Gastrocnemius medialis (tissue), 4 donors: ENCODE measurements at regions not wholly inside any gene's neighbourhood (a gene's known extent, or its start where the extent isn't known, plus 50 kb on each side); places are given as distances from the start of the nearest gene placed in this dataset.

Experiments
- ATAC-seq, 2 donors: fragments of 150-250 bp; one replicate each; pipeline ENCODE4 v1.9.1; 2016
- DNase-seq, 2 donors: peaks; one replicate each; pipeline ENCODE4 v3.0.0-alpha.2; 2019
- H3K27ac ChIP-seq, 4 donors: fragments of 200-600 bp; sonication (generic); 1 replicate in 1 of 4; 2 replicates in 3 of 4; pipeline ENCODE4 v1.5.1; 2016 to 2018; ENCODE audit warnings: mild to moderate bottlenecking in 2 of 4, moderate library complexity in 1 of 4
- H3K27me3 ChIP-seq, 3 donors: fragments of 200-600 bp; sonication (generic) in 2 of 3; 1 replicate in 1 of 3; 2 replicates in 2 of 3; pipeline versions ENCODE4 v1.5.1 to v1.6.0; 2016 to 2019; ENCODE audit warnings: mild to moderate bottlenecking in 1 of 3, moderate library complexity in 1 of 3
- H3K36me3 ChIP-seq, 2 donors: fragments of 200-600 bp; sonication (generic) in 1 of 2; one replicate each; pipeline ENCODE4 v1.5.1; 2017 to 2018
- H3K4me1 ChIP-seq, 2 donors: fragments of 200-600 bp; sonication (generic) in 1 of 2; one replicate each; pipeline ENCODE4 v1.5.1; 2016 to 2017; ENCODE audit warnings: mild to moderate bottlenecking in 2 of 2
- H3K4me3 ChIP-seq, 4 donors: fragments of 200-600 bp; sonication (generic) in 3 of 4; 1 replicate in 1 of 4; 2 replicates in 3 of 4; pipeline ENCODE4 v1.5.1; 2016 to 2019; ENCODE audit warnings: mild to moderate bottlenecking in 2 of 4
- H3K9me3 ChIP-seq, 3 donors: fragments of 200-600 bp; sonication (generic) in 2 of 3; 1 replicate in 1 of 3; 2 replicates in 2 of 3; pipeline ENCODE4 v1.5.1; 2016 to 2019
- CTCF ChIP-seq, 5 experiments: fragments of 450-650 bp in 3 of 5; fragments of 200-600 bp in 2 of 5; sonication (generic) in 2 of 5; IDR thresholded peaks in 4 of 5; conservative IDR thresholded peaks in 1 of 5; 1 replicate in 4 of 5; 2 replicates in 1 of 5; pipeline ENCODE4 v1.5.1; 2016 to 2019; ENCODE audit warnings: antibody characterized with exemption in 5 of 5, mild to moderate bottlenecking in 3 of 5, moderate library complexity in 3 of 5
- POLR2A ChIP-seq, 2 donors: fragments of 450-650 bp; IDR thresholded peaks; one replicate each; pipeline ENCODE4 v1.6.1; 2017; ENCODE audit warnings: antibody characterized with exemption in 2 of 2, mild to moderate bottlenecking in 2 of 2, moderate library complexity in 2 of 2
- in situ Hi-C, 4 donors: fragments of 200-750 bp; cut with MboI; loops; one replicate each; pipeline versions ENCODE4 v1.15.0 to v1.8.0; 2017; ENCODE audit warnings: low sequenced_read_pairs in 4 of 4
- intact Hi-C: fragments of 100-400 bp; cut with DNase I; formaldehyde crosslinking; loops from one replicate; pipeline ENCODE4 v1.15.1; 2023; ENCODE audit warnings: low total_unique reads

- H3K4me3 ChIP-seq = no peak overlapping the region
- no peaks in the 10 kb centered on the region for H3K9me3 ChIP-seq
- intact Hi-C loops = no loop called here
- H3K36me3 ChIP-seq = no peaks in the 10 kb centered on the region
- DNase-seq = no peak
- TF ChIP-seq CTCF (IDR thresholded peaks at IDR 0.05 in 4 of 5, conservative IDR thresholded peaks at IDR 0.05 in 1 of 5) (no peak), POLR2A (IDR thresholded peaks at IDR 0.05) (no peak)
- no peak for ATAC-seq
- H3K27me3 ChIP-seq = no peaks in the 10 kb centered on the region
- no peak overlapping the region for H3K27ac ChIP-seq
- H3K4me1 ChIP-seq = no peaks in the 10 kb centered on the region
- in situ Hi-C loops = no loop called here
These were observed 172.5 kb downstream of the RASEF start for GRCh38 chr9:82890401-82890800.

GRCh38 chr9:82890865-82891264 is 172.1 kb downstream of the RASEF start:
- no peak overlapping the region for H3K4me3 ChIP-seq
- DNase-seq (no peak), ATAC-seq (no peak)
- TF ChIP-seq POLR2A (IDR thresholded peaks at IDR 0.05) = no peak
- intact Hi-C loops = no loop called here
- no peaks in the 10 kb centered on the region for H3K4me1 ChIP-seq
- no peak overlapping the region for H3K27ac ChIP-seq
- H3K27me3 ChIP-seq = no peaks in the 10 kb centered on the region
- in situ Hi-C loops = no loop called here
- no peaks in the 10 kb centered on the region for H3K36me3 ChIP-seq
- H3K9me3 ChIP-seq = no peaks in the 10 kb centered on the region

- in situ Hi-C loops = no loop called here
- TF ChIP-seq CTCF (IDR thresholded peaks at IDR 0.05 in 4 of 5, conservative IDR thresholded peaks at IDR 0.05 in 1 of 5) (no peak), POLR2A (IDR thresholded peaks at IDR 0.05) (no peak)
- Histone ChIP-seq H3K4me3 (no peak overlapping the region), H3K27me3 (no peaks in the 10 kb centered on the region), H3K9me3 (no peaks in the 10 kb centered on the region), H3K36me3 (no peaks in the 10 kb centered on the region), H3K27ac (no peak overlapping the region), H3K4me1 (no peaks in the 10 kb centered on the region)
- DNase-seq (no peak), ATAC-seq (no peak)
- intact Hi-C loops = no loop called here
These were observed 171.6 kb downstream of the RASEF start for GRCh38 chr9:82891321-82891720.

GRCh38 chr9:82893549-82893948 is 169.4 kb downstream of the RASEF start:
- no peaks in the 10 kb centered on the region for H3K4me1 ChIP-seq
- no peak for TF ChIP-seq POLR2A (IDR thresholded peaks at IDR 0.05)
- TF ChIP-seq CTCF (IDR thresholded peaks at IDR 0.05 in 4 of 5, conservative IDR thresholded peaks at IDR 0.05 in 1 of 5) = no peak
- H3K36me3 ChIP-seq = no peaks in the 10 kb centered on the region
- intact Hi-C loops (no loop called here), in situ Hi-C loops (no loop called here)
- H3K27ac ChIP-seq = no peak overlapping the region
- no peak overlapping the region for H3K4me3 ChIP-seq
- no peaks in the 10 kb centered on the region for H3K27me3 ChIP-seq
- no peaks in the 10 kb centered on the region for H3K9me3 ChIP-seq
- DNase-seq = no peak
- ATAC-seq = no peak

- Histone ChIP-seq H3K9me3 (no peaks in the 10 kb centered on the region), H3K27ac (no peak overlapping the region), H3K4me1 (no peaks in the 10 kb centered on the region), H3K36me3 (no peaks in the 10 kb centered on the region), H3K27me3 (no peaks in the 10 kb centered on the region), H3K4me3 (no peak overlapping the region)
- ATAC-seq (no peak), DNase-seq (no peak)
- in situ Hi-C loops = no loop called here
- intact Hi-C loops = no loop called here
- TF ChIP-seq CTCF (IDR thresholded peaks at IDR 0.05 in 4 of 5, conservative IDR thresholded peaks at IDR 0.05 in 1 of 5) (no peak), POLR2A (IDR thresholded peaks at IDR 0.05) (no peak)
These were observed 168.4 kb downstream of the RASEF start for GRCh38 chr9:82894548-82894947.
